ENCODE measurements at regions not wholly inside any gene's neighbourhood (a gene's known extent, or its start where the extent isn't known, plus 50 kb on each side); places are given as distances from the start of the nearest gene placed in this dataset.

DNA sequence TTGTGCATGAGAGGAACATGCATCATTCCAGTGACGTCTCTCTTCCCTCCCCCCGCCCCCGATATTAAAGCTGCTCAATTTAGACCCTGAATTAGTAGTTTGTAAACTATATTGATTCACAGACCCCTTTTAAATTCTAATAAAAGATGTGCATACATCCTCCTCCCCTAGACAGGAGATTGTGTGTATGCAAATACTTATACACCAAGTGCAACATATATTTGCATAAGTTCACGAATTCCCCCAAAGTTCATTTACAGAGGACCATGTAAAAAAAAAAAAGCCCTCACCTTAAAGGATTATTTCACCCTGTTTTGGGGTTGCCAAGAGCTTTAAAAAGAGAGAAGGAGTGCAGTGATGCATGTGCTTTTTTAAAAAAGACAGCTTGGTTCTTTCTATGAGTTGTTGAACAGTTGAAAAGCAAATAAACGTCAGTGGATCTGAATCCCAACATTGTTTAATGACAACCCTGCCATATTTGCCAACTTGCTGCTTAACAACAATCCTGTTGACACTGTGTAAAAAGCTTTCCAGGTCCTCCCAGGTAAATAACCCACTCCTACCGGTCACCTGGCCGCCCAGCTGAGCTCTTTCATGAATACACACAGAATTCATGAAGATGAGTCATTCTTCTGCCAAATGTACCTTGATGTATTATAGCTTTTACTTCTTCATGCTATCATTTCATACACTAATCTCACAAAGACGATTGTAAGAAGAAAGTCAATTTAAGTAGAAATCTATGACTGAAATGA, 211.5 kb downstream of the IKZF2 start:
- Histone ChIP-seq H3K27me3 (ENCODE audit: control insufficient read depth in 2 of 2, insufficient read depth in 2 of 2, low read length in 2 of 2) (no peaks in the 10 kb centered on the region), H3K9ac (ENCODE audit: insufficient read depth in 1 of 2, low read depth in 2 of 2, low read length in 2 of 2) (no peak overlapping the region), H2AFZ (ENCODE audit: low read depth, low read length) (no peak overlapping the region), H3K9me1 (ENCODE audit: control insufficient read depth, insufficient read depth, low read length) (no peaks in the 10 kb centered on the region), H3K27ac (ENCODE audit: extremely low read depth, low read depth, low read length) (no peak overlapping the region), H3K9me3 (replicated peaks; ENCODE audit: control insufficient read depth, insufficient read depth, low read depth, low read length) (no peaks in the 10 kb centered on the region), H3K4me2 (ENCODE audit: insufficient read depth, low read length) (no peak overlapping the region), H4K20me1 (replicated peaks; ENCODE audit: control insufficient read depth, insufficient read depth, low read length) (no peaks in the 10 kb centered on the region), H3K79me2 (ENCODE audit: control insufficient read depth, insufficient read depth, low read length) (no peaks in the 10 kb centered on the region), H3K4me1 (replicated peaks in 1 of 2; ENCODE audit: control insufficient read depth in 2 of 2, insufficient read depth in 2 of 2, low read length in 2 of 2) (no peaks in the 10 kb centered on the region), H3K36me3 (ENCODE audit: control insufficient read depth, insufficient read depth, low read length) (no peaks in the 10 kb centered on the region), H3K4me3 (no peak overlapping the region)
- no peak for ATAC-seq
- no TSS peak for BruUV-seq (replicated peaks)
- ChIA-PET POLR2A (no interaction called here), CTCF (ENCODE audit: low intra/inter-chr PET ratio) (no interaction called here)
- intact Hi-C loops (cut with micrococcal nuclease): no loop called here
- WGBS (ENCODE audit: insufficient coverage, low coverage, missing lambda C conversion rate): 2% methylated on average over 5 of the region's 8 CpGs
- FAIRE-seq: no peak
- DNase-seq (ENCODE audit: extremely low read depth in 1 of 4, low spot score in 3 of 4): no peak
- in situ Hi-C loops (cut with MboI): no loop called here
- TF ChIP-seq ZBTB8A (IDR thresholded peaks at IDR 0.05; ENCODE audit: partially characterized antibody) (no peak), GABPB2 (CRISPR knock-in tag; conservative IDR thresholded peaks at IDR 0.05) (no peak)
- TF ChIP-seq, protein P1, sequence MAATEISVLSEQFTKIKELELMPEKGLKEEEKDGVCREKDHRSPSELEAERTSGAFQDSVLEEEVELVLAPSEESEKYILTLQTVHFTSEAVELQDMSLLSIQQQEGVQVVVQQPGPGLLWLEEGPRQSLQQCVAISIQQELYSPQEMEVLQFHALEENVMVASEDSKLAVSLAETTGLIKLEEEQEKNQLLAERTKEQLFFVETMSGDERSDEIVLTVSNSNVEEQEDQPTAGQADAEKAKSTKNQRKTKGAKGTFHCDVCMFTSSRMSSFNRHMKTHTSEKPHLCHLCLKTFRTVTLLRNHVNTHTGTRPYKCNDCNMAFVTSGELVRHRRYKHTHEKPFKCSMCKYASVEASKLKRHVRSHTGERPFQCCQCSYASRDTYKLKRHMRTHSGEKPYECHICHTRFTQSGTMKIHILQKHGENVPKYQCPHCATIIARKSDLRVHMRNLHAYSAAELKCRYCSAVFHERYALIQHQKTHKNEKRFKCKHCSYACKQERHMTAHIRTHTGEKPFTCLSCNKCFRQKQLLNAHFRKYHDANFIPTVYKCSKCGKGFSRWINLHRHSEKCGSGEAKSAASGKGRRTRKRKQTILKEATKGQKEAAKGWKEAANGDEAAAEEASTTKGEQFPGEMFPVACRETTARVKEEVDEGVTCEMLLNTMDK (IDR thresholded peaks at IDR 0.05; ENCODE audit: borderline replicate concordance, insufficient read depth, low read depth, low read length, poor library complexity, severe bottlenecking): no peak

Measured in K562 (cell line).